ENCODE measurements at regions not wholly inside any gene's neighbourhood (a gene's known extent, or its start where the extent isn't known, plus 50 kb on each side); places are given as distances from the start of the nearest gene placed in this dataset.

- TF ChIP-seq CTCF (IDR thresholded peaks at IDR 0.05) (no peak), POLR2A (IDR thresholded peaks at IDR 0.05) (no peak)
Measured at GRCh38 chr18:45350404-45351156, 264.7 kb upstream of the SLC14A2 start.

Data from breast epithelium (tissue), 3 donors.